AG04449 (cell line): ENCODE measurements at regions not wholly inside any gene's neighbourhood (a gene's known extent, or its start where the extent isn't known, plus 50 kb on each side); places are given as distances from the start of the nearest gene placed in this dataset.

Experiments used
- CTCF ChIA-PET: fragments of 350-600 bp; formaldehyde crosslinking; extraction: SDS; loops from one replicate; lab custom pipeline; 2021; ENCODE audit warnings: antibody characterized with exemption; lab: Yijun Ruan, JAX
- POLR2A ChIA-PET: fragments of 400-600, 350-600 bp; formaldehyde crosslinking; extraction: SDS; loops from one replicate; lab custom pipeline; 2020; ENCODE audit warnings: antibody characterized with exemption, inconsistent platforms; lab: Yijun Ruan, JAX
- DNase-seq: peaks from one replicate; pipeline ENCODE4 v3.0.0-alpha.2; 2010; ENCODE audit warnings: low read depth, low spot score
- H3K4me3 ChIP-seq: 2 replicates; pipeline ENCODE4 v1.5.1; 2011; ENCODE audit warnings: low read depth, mild to moderate bottlenecking, control low read depth, low read length
- CTCF ChIP-seq: IDR thresholded peaks from one replicate; pipeline ENCODE4 v1.5.1; 2011; ENCODE audit warnings: mild to moderate bottlenecking, moderate library complexity, low read length, control low read depth, inconsistent platforms; ENCODE audit not compliant: insufficient read depth; ENCODE audit errors: missing control alignments

GRCh38 chr6:76422511-76423213, 350.2 kb upstream of the IMPG1 start:
- no peak for DNase-seq
- no peak overlapping the region for H3K4me3 ChIP-seq
- CTCF ChIA-PET, result no interaction called here
- no peak for TF ChIP-seq CTCF
- POLR2A ChIA-PET, result no interaction called here

GRCh38 chr6:76420094-76420493, 347.6 kb upstream of the IMPG1 start:
- TF ChIP-seq CTCF, result no peak
- ChIA-PET CTCF (no interaction called here), POLR2A (no interaction called here)
- no peak overlapping the region for H3K4me3 ChIP-seq
- DNase-seq, result no peak

- POLR2A ChIA-PET, result no interaction called here
- CTCF ChIA-PET, result no interaction called here
- no peak for DNase-seq
- TF ChIP-seq CTCF, result no peak
- no peak overlapping the region for H3K4me3 ChIP-seq
Observed at GRCh38 chr6:76418560-76419223, 346.2 kb upstream of the IMPG1 start.

GRCh38 chr6:76416821-76417605, 344.6 kb upstream of the IMPG1 start:
- POLR2A ChIA-PET, result no interaction called here
- DNase-seq, result no peak
- TF ChIP-seq CTCF, result no peak
- H3K4me3 ChIP-seq, result no peak overlapping the region
- CTCF ChIA-PET, result no interaction called here

GRCh38 chr6:76403064-76403463, 330.6 kb upstream of the IMPG1 start:
- CTCF ChIA-PET, result no interaction called here
- no peak overlapping the region for H3K4me3 ChIP-seq
- DNase-seq, result no peak
- POLR2A ChIA-PET, result no interaction called here
- no peak for TF ChIP-seq CTCF

GRCh38 chr6:76397966-76398365, 325.5 kb upstream of the IMPG1 start:
- no peak for DNase-seq
- ChIA-PET CTCF (no interaction called here), POLR2A (no interaction called here)
- no peak overlapping the region for H3K4me3 ChIP-seq
- no peak for TF ChIP-seq CTCF
